ENCODE measurements at regions not wholly inside any gene's neighbourhood (a gene's known extent, or its start where the extent isn't known, plus 50 kb on each side); places are given as distances from the start of the nearest gene placed in this dataset.

- no peaks in the 10 kb centered on the region for H3K9me3 ChIP-seq
- no peaks in the 10 kb centered on the region for H3K27me3 ChIP-seq
- TF ChIP-seq CTCF (IDR thresholded peaks at IDR 0.05): no peak
- H3K27ac ChIP-seq: no peak overlapping the region
- H3K36me3 ChIP-seq: no peaks in the 10 kb centered on the region
- no peaks in the 10 kb centered on the region for H3K4me1 ChIP-seq (ENCODE audit: control insufficient read depth in 1 of 2, insufficient read depth in 1 of 2, low read depth in 1 of 2, low read length in 1 of 2)
- H3K4me3 ChIP-seq (ENCODE audit: low read depth in 1 of 2, low read length in 1 of 2): no peak overlapping the region
These were observed 586.2 kb downstream of the NR2F2 start for GRCh38 chr15:96916750-96917149.

GRCh38 chr15:96924570-96924969 is 594.1 kb downstream of the NR2F2 start:
- no peak overlapping the region for H3K4me3 ChIP-seq (ENCODE audit: low read depth in 1 of 2, low read length in 1 of 2)
- no peaks in the 10 kb centered on the region for H3K4me1 ChIP-seq (ENCODE audit: control insufficient read depth in 1 of 2, insufficient read depth in 1 of 2, low read depth in 1 of 2, low read length in 1 of 2)
- no peak for TF ChIP-seq CTCF (IDR thresholded peaks at IDR 0.05)
- no peak overlapping the region for H3K27ac ChIP-seq
- H3K27me3 ChIP-seq: no peaks in the 10 kb centered on the region
- H3K36me3 ChIP-seq: no peaks in the 10 kb centered on the region
- no peaks in the 10 kb centered on the region for H3K9me3 ChIP-seq

GRCh38 chr15:96947296-96948229 is 617.1 kb downstream of the NR2F2 start:
- no peak for TF ChIP-seq CTCF (IDR thresholded peaks at IDR 0.05)
- Histone ChIP-seq H3K4me3 (ENCODE audit: low read depth in 1 of 2, low read length in 1 of 2) (no peak overlapping the region), H3K27me3 (peaks cover 37% of the 10 kb centered on the region), H3K36me3 (no peaks in the 10 kb centered on the region), H3K9me3 (no peaks in the 10 kb centered on the region), H3K4me1 (ENCODE audit: control insufficient read depth in 1 of 2, insufficient read depth in 1 of 2, low read depth in 1 of 2, low read length in 1 of 2) (no peaks in the 10 kb centered on the region), H3K27ac (no peak overlapping the region)

GRCh38 chr15:96948981-96949380 is 618.5 kb downstream of the NR2F2 start:
- Histone ChIP-seq H3K9me3 (no peaks in the 10 kb centered on the region), H3K4me3 (ENCODE audit: low read depth in 1 of 2, low read length in 1 of 2) (no peak overlapping the region), H3K27me3 (peaks cover 37% of the 10 kb centered on the region), H3K27ac (no peak overlapping the region), H3K4me1 (ENCODE audit: control insufficient read depth in 1 of 2, insufficient read depth in 1 of 2, low read depth in 1 of 2, low read length in 1 of 2) (no peaks in the 10 kb centered on the region), H3K36me3 (no peaks in the 10 kb centered on the region)
- no peak for TF ChIP-seq CTCF (IDR thresholded peaks at IDR 0.05)

GRCh38 chr15:96958721-96959120 is 628.2 kb downstream of the NR2F2 start:
- H3K9me3 ChIP-seq: no peaks in the 10 kb centered on the region
- no peak overlapping the region for H3K4me3 ChIP-seq (ENCODE audit: low read depth in 1 of 2, low read length in 1 of 2)
- H3K4me1 ChIP-seq (ENCODE audit: control insufficient read depth in 1 of 2, insufficient read depth in 1 of 2, low read depth in 1 of 2, low read length in 1 of 2): no peaks in the 10 kb centered on the region
- H3K36me3 ChIP-seq: no peaks in the 10 kb centered on the region
- TF ChIP-seq CTCF (IDR thresholded peaks at IDR 0.05): no peak
- H3K27me3 ChIP-seq: no peaks in the 10 kb centered on the region
- H3K27ac ChIP-seq: no peak overlapping the region
